Suprapubic skin (tissue), 4 donors: ENCODE measurements at regions not wholly inside any gene's neighbourhood (a gene's known extent, or its start where the extent isn't known, plus 50 kb on each side); places are given as distances from the start of the nearest gene placed in this dataset.

ENCODE experiments used
- DNase-seq, 2 donors: peaks; one replicate each; pipeline ENCODE4 v3.0.0-alpha.2; 2019; ENCODE audit warnings: low spot score in 2 of 2
- H3K27ac ChIP-seq: fragments of 200-600 bp; sonication (generic); one replicate; pipeline ENCODE4 v1.5.1; 2019
- H3K27me3 ChIP-seq: fragments of 200-600 bp; sonication (generic); one replicate; pipeline ENCODE4 v1.5.1; 2019
- H3K36me3 ChIP-seq: fragments of 200-600 bp; sonication (generic); one replicate; pipeline ENCODE4 v1.5.1; 2019
- H3K4me1 ChIP-seq: fragments of 200-600 bp; sonication (generic); one replicate; pipeline ENCODE4 v1.5.1; 2019
- H3K4me3 ChIP-seq: fragments of 200-600 bp; sonication (generic); one replicate; pipeline ENCODE4 v1.5.1; 2019; ENCODE audit warnings: mild to moderate bottlenecking
- H3K9me3 ChIP-seq: fragments of 200-600 bp; sonication (generic); one replicate; pipeline ENCODE4 v1.5.1; 2019
- EP300 ChIP-seq: sonication (generic); formaldehyde crosslinking; IDR thresholded peaks from one replicate; pipeline ENCODE4 v1.6.1; 2017; ENCODE audit warnings: antibody characterized with exemption
- POLR2A ChIP-seq, 2 donors: fragments of 450-650 bp; IDR thresholded peaks; one replicate each; pipeline ENCODE4 v1.6.1; 2017; ENCODE audit warnings: antibody characterized with exemption in 2 of 2, mild to moderate bottlenecking in 2 of 2, moderate library complexity in 2 of 2
- POLR2AphosphoS5 ChIP-seq, 3 donors: sonication (generic); formaldehyde crosslinking; IDR thresholded peaks; one replicate each; pipeline ENCODE4 v1.6.1; 2017; ENCODE audit warnings: antibody characterized with exemption in 3 of 3
- WGBS: methylation state at CpG from one replicate; pipeline ENCODE4 v1.1.5; 2018; 5-methylcytosine and 5-hydroxymethylcytosine counted together
- TF ChIP-seq, protein P1 (sequence below), 2 donors: fragments of 200-600 bp in 1 of 2; fragments of 450-650 bp in 1 of 2; sonication (generic) in 1 of 2; IDR thresholded peaks; one replicate each; pipeline ENCODE4 v1.5.1; 2016 to 2019; ENCODE audit warnings: antibody characterized with exemption in 2 of 2, mild to moderate bottlenecking in 1 of 2, moderate library complexity in 1 of 2

DNA sequence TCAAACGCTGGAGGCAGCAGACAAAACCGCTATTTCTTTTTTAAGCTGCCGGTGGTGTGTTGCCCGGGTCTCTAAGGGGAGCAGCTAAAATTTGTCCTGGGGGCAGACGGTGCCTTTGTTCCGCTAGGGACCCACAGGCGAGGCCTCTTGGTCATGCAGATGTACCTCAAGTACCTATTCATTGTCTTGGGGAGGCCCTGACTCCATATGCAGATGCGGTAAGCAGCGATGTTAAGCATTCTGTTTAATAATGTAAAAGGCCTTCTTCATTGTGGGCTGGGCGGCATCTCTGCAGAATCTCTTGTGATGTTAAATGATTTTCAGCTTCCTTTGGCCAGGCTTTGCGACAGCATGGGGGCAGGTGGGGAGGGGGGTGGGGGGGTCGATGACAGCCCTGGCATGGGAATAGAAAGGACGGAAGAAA is 98.9 kb upstream of the PJA1 start:
- DNase-seq, result no peak
- no peaks in the 10 kb centered on the region for H3K4me1 ChIP-seq
- WGBS, result 47% methylated on average over 13 of the region's 13 CpGs
- H3K27ac ChIP-seq, result no peak overlapping the region
- TF ChIP-seq POLR2AphosphoS5 (IDR thresholded peaks at IDR 0.05) (no peak), POLR2A (IDR thresholded peaks at IDR 0.05) (no peak), EP300 (no peak)
- TF ChIP-seq, protein P1, sequence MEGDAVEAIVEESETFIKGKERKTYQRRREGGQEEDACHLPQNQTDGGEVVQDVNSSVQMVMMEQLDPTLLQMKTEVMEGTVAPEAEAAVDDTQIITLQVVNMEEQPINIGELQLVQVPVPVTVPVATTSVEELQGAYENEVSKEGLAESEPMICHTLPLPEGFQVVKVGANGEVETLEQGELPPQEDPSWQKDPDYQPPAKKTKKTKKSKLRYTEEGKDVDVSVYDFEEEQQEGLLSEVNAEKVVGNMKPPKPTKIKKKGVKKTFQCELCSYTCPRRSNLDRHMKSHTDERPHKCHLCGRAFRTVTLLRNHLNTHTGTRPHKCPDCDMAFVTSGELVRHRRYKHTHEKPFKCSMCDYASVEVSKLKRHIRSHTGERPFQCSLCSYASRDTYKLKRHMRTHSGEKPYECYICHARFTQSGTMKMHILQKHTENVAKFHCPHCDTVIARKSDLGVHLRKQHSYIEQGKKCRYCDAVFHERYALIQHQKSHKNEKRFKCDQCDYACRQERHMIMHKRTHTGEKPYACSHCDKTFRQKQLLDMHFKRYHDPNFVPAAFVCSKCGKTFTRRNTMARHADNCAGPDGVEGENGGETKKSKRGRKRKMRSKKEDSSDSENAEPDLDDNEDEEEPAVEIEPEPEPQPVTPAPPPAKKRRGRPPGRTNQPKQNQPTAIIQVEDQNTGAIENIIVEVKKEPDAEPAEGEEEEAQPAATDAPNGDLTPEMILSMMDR (IDR thresholded peaks at IDR 0.05), result no peak
- H3K36me3 ChIP-seq, result no peaks in the 10 kb centered on the region
- H3K4me3 ChIP-seq, result no peak overlapping the region
- H3K27me3 ChIP-seq, result no peaks in the 10 kb centered on the region
- no peaks in the 10 kb centered on the region for H3K9me3 ChIP-seq

DNA sequence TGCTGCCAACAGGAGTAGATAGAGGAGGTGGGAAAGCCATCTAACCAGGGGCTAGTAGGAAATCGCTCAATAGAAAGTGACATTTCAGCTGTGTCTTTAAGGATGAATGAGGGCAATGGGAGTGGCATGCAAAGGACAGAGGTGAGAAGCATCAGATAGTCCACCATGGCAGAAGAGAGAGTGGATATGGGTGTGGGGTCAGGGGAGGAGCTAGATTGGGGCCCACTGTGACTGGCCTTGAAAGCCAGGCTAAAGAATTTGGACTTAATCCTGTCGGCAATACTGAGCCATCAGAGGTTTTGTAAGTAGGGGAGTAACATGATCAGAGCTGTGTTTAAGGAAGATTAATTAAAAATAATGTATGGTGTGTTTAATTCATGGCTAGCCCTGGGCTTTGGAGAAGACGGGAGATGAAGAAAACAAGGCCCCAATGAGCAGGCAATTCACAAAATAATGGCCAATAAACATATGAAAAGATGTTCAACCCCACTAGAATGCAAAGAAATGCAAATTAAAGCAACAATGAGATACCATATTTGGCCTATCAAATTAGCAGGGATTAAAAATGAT is 98.1 kb upstream of the PJA1 start:
- H3K27me3 ChIP-seq, result no peaks in the 10 kb centered on the region
- H3K9me3 ChIP-seq, result no peaks in the 10 kb centered on the region
- no peaks in the 10 kb centered on the region for H3K36me3 ChIP-seq
- no peaks in the 10 kb centered on the region for H3K4me1 ChIP-seq
- no peak overlapping the region for H3K4me3 ChIP-seq
- no peak for TF ChIP-seq POLR2AphosphoS5 (IDR thresholded peaks at IDR 0.05)
- TF ChIP-seq POLR2A (IDR thresholded peaks at IDR 0.05), result no peak
- TF ChIP-seq, protein P1 (IDR thresholded peaks at IDR 0.05), result no peak
- no peak for TF ChIP-seq EP300
- no peak overlapping the region for H3K27ac ChIP-seq
- 83% methylated on average over 3 of the region's 3 CpGs for WGBS
- no peak for DNase-seq

DNA sequence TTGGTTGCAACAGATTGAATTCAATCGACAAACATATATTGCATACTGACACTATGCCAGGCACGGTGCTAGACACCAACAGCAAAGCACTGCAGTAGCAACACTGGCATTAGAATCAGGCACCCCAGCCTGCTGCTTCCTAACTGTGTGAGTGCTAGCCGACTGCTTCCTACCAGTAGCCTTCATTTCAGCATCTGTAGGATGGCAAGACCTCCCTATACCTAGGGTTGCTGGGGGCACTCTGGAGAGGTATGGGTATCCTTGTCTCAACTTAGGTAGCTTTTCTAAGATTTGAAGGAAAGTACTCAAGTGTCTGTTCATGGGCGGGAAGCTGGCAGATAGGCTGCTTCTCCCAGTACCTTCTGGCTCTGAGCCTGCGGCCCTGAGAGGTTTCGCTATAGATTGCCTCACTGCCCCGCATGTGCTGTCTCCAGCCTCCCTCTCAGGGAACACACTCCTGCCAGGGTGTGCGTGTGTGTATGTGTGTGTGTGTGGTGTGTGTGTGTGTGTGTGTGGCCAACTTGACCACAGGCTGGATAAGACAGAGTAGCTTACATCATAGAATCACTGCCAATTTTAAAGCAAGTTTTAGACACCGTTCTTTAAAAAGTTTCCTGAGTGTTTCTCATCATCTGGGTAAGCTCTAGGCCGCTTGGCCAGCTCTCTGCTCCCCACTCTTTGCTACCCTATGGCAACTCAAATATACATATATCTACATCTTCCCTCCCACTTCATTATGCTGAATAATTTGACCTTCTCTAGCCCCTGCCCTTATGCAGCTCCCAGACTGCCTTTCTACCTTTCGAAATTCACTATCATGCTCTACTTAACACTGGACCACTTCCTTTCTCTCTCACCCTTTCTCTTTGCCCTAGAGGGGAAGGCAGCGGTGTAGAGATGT is 97.0 kb upstream of the PJA1 start:
- Histone ChIP-seq H3K4me3 (no peak overlapping the region), H3K4me1 (no peaks in the 10 kb centered on the region), H3K36me3 (no peaks in the 10 kb centered on the region), H3K27me3 (no peaks in the 10 kb centered on the region), H3K27ac (no peak overlapping the region), H3K9me3 (no peaks in the 10 kb centered on the region)
- WGBS, result 64% methylated on average over 9 of the region's 12 CpGs
- TF ChIP-seq POLR2AphosphoS5 (IDR thresholded peaks at IDR 0.05) (no peak), EP300 (no peak)
- DNase-seq, result no peak

DNA sequence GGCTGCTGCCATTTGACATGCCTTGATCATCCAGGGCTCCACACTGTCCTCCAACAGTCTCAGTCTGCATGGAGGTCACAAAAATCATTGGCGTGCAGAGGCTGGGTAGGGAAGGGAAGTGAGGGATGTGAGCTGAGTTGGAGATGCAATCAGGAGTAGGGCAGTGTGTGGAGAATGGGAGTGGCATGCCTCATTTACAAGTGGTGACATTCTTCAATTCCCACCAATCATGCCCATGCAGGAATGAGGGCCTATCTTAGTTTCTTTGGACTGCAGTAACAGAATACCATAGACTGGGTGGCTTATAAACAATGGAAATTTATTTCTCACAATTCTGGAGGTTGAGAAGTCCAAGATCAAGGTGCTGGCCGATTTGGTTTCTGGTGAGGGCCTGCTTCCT is 94.9 kb upstream of the PJA1 start:
- Histone ChIP-seq H3K27ac (no peak overlapping the region), H3K36me3 (no peaks in the 10 kb centered on the region), H3K9me3 (no peaks in the 10 kb centered on the region), H3K4me1 (no peaks in the 10 kb centered on the region), H3K4me3 (no peak overlapping the region), H3K27me3 (no peaks in the 10 kb centered on the region)
- DNase-seq, result no peak
- WGBS, result 80% methylated on average over 2 of the region's 2 CpGs
- TF ChIP-seq, protein P1 (IDR thresholded peaks at IDR 0.05), result no peak
- TF ChIP-seq EP300, result no peak
- TF ChIP-seq POLR2AphosphoS5 (IDR thresholded peaks at IDR 0.05), result no peak

DNA sequence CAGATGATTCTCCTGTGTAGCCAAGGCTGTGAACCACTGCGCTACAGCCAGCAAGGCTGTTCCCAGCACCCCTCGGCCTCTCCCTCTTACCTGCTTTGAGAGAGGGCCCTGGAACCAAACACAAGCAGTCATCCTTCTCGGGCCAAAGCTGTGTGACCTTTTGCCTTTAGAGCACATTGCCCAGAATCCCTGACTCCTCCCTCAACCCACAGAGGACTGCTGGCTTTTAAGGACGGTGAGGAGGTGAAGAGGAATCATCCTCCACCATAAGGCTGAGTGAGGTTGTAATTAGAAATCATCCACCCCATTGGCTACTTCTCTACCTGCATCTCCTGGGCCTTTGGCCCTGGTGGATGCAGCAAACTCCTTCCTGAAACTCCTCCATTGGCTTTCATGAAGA is 93.6 kb upstream of the PJA1 start:
- no peak for DNase-seq
- 70% methylated on average over 2 of the region's 4 CpGs for WGBS
- no peaks in the 10 kb centered on the region for H3K9me3 ChIP-seq
- H3K4me1 ChIP-seq, result no peaks in the 10 kb centered on the region
- no peak overlapping the region for H3K27ac ChIP-seq
- TF ChIP-seq EP300, result no peak
- no peak for TF ChIP-seq POLR2A (IDR thresholded peaks at IDR 0.05)
- TF ChIP-seq, protein P1 (IDR thresholded peaks at IDR 0.05), result no peak
- TF ChIP-seq POLR2AphosphoS5 (IDR thresholded peaks at IDR 0.05), result no peak
- H3K27me3 ChIP-seq, result no peaks in the 10 kb centered on the region
- H3K36me3 ChIP-seq, result no peaks in the 10 kb centered on the region
- no peak overlapping the region for H3K4me3 ChIP-seq
